ENCODE measurements at regions not wholly inside any gene's neighbourhood (a gene's known extent, or its start where the extent isn't known, plus 50 kb on each side); places are given as distances from the start of the nearest gene placed in this dataset.
"Not testable (repeated sequence)": the region's sequence is repeated elsewhere in the genome, so short reads cannot be mapped to it uniquely, and the experiment has no call there.

GRCh38 chr18:5830902-5831301 lies 64.4 kb downstream of the TMEM200C start:
- H3K36me3 ChIP-seq; DNase-seq; H3K27ac ChIP-seq; H3K9me3 ChIP-seq (ENCODE audit: severe bottlenecking); H3K4me3 ChIP-seq (ENCODE audit: low read depth, low read length): not testable (repeated sequence)
- peaks cover 15% of the 10 kb centered on the region for H3K27me3 ChIP-seq (ENCODE audit: insufficient read depth, low read depth, severe bottlenecking)

- Histone ChIP-seq H3K4me3 (ENCODE audit: low read depth, low read length) (no peak overlapping the region), H3K27me3 (ENCODE audit: insufficient read depth, low read depth, severe bottlenecking) (peaks cover 14% of the 10 kb centered on the region), H3K27ac (no peak overlapping the region), H3K36me3 (no peaks in the 10 kb centered on the region), H3K9me3 (ENCODE audit: severe bottlenecking) (no peaks in the 10 kb centered on the region)
- no peak for TF ChIP-seq CTCF (IDR thresholded peaks at IDR 0.05; ENCODE audit: low read depth, low read length)
- no peak for DNase-seq
Measured at GRCh38 chr18:5828913-5829312, 66.4 kb downstream of the TMEM200C start.

- Histone ChIP-seq H3K36me3 (no peaks in the 10 kb centered on the region), H3K9me3 (ENCODE audit: severe bottlenecking) (no peaks in the 10 kb centered on the region), H3K27ac (no peak overlapping the region), H3K27me3 (ENCODE audit: insufficient read depth, low read depth, severe bottlenecking) (peaks cover 19% of the 10 kb centered on the region), H3K4me3 (ENCODE audit: low read depth, low read length) (no peak overlapping the region)
- no peak for TF ChIP-seq CTCF (IDR thresholded peaks at IDR 0.05; ENCODE audit: low read depth, low read length)
- DNase-seq: no peak
Measured at GRCh38 chr18:5825663-5826062, 69.7 kb downstream of the TMEM200C start.

- peaks cover 16% of the 10 kb centered on the region for H3K27me3 ChIP-seq (ENCODE audit: insufficient read depth, low read depth, severe bottlenecking)
- no peaks in the 10 kb centered on the region for H3K9me3 ChIP-seq (ENCODE audit: severe bottlenecking)
- DNase-seq: no peak
- TF ChIP-seq CTCF (IDR thresholded peaks at IDR 0.05; ENCODE audit: low read depth, low read length): no peak
- no peak overlapping the region for H3K4me3 ChIP-seq (ENCODE audit: low read depth, low read length)
- H3K27ac ChIP-seq: no peak overlapping the region
- H3K36me3 ChIP-seq: no peaks in the 10 kb centered on the region
Measured at GRCh38 chr18:5824370-5824984, 70.8 kb downstream of the TMEM200C start.

- H3K27me3 ChIP-seq (ENCODE audit: insufficient read depth, low read depth, severe bottlenecking): peaks cover 7% of the 10 kb centered on the region
- TF ChIP-seq CTCF (IDR thresholded peaks at IDR 0.05; ENCODE audit: low read depth, low read length): no peak
- no peak for DNase-seq
- no peaks in the 10 kb centered on the region for H3K9me3 ChIP-seq (ENCODE audit: severe bottlenecking)
- H3K36me3 ChIP-seq: no peaks in the 10 kb centered on the region
- no peak overlapping the region for H3K4me3 ChIP-seq (ENCODE audit: low read depth, low read length)
- H3K27ac ChIP-seq: no peak overlapping the region
Measured at GRCh38 chr18:5817816-5818215, 77.5 kb downstream of the TMEM200C start.

GRCh38 chr18:5806860-5807259 lies 88.5 kb downstream of the TMEM200C start:
- H3K27ac ChIP-seq: no peak overlapping the region
- DNase-seq: no peak
- H3K9me3 ChIP-seq (ENCODE audit: severe bottlenecking): peaks cover 6% of the 10 kb centered on the region
- H3K4me3 ChIP-seq (ENCODE audit: low read depth, low read length): no peak overlapping the region
- H3K27me3 ChIP-seq (ENCODE audit: insufficient read depth, low read depth, severe bottlenecking): no peaks in the 10 kb centered on the region
- TF ChIP-seq CTCF (IDR thresholded peaks at IDR 0.05; ENCODE audit: low read depth, low read length): no peak
- H3K36me3 ChIP-seq: no peaks in the 10 kb centered on the region
